ENCODE measurements at regions not wholly inside any gene's neighbourhood (a gene's known extent, or its start where the extent isn't known, plus 50 kb on each side); places are given as distances from the start of the nearest gene placed in this dataset.

DNA sequence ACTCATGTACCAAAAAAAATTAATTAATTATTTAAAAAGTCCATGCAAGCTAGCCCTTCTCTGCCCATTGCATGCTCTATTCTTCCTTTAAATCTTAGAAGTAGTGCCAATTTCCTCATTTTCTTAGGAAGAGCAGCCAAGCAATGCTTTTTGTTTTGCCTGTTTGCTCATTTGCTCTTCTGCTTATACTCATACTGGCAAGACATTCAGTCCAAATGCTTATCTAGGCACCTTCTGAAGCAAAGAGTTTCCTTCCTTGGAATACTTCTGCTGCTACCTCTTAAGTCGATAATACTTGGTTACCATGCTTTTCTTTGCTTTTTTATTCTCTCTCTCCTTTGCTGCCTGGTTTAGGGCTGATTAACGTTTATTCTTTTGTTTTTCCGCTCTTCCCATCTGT is 1318.3 kb downstream of the AACS start:
- Histone ChIP-seq H3K4me3 (ENCODE audit: low read length in 2 of 2) (no peak overlapping the region), H3K27me3 (ENCODE audit: control insufficient read depth in 2 of 2, insufficient read depth in 2 of 2, low read length in 2 of 2) (no peaks in the 10 kb centered on the region), H3K27ac (ENCODE audit: low read depth in 2 of 2, low read length in 2 of 2) (no peak overlapping the region), H3K9me3 (ENCODE audit: control insufficient read depth in 2 of 2, low read length in 2 of 2) (peaks cover 0 to 3% of the 10 kb centered on the region in 2 donors), H3K9ac (ENCODE audit: low read depth in 1 of 2, low read length in 2 of 2) (no peak overlapping the region), H3K4me1 (ENCODE audit: control insufficient read depth in 2 of 2, insufficient read depth in 2 of 2, low read length in 2 of 2) (no peaks in the 10 kb centered on the region), H3K36me3 (ENCODE audit: control insufficient read depth in 2 of 2, insufficient read depth in 2 of 2, low read length in 2 of 2) (no peaks in the 10 kb centered on the region)

DNA sequence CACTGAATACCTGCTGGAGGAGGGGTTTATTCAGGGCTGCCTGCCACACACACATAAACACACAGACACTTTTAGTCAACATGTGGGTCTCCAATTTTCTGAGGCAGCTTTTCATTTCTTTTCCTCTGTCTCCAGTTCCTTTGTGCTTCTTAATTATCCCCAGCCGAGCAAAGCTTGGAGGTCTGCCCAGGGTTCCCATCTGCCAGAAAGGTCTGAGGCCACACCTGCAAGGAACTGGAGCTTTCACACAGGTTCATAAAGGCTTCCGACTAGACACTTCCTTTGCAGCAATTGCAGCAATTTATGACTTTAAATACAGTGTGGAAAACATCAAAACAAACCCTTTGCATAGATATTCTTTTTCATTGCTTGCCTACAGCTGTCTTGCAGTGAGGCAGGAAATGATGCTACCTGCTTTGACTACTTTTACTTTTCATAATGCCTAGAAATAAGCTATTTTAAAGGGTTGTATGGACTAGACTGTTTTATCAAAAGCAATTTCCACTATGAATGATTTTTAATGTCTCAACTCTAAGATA is 1318.9 kb downstream of the AACS start:
- no peak overlapping the region for H3K9ac ChIP-seq (ENCODE audit: low read depth in 1 of 2, low read length in 2 of 2)
- H3K9me3 ChIP-seq (ENCODE audit: control insufficient read depth in 2 of 2, low read length in 2 of 2): peaks cover 0 to 2% of the 10 kb centered on the region in 2 donors
- H3K36me3 ChIP-seq (ENCODE audit: control insufficient read depth in 2 of 2, insufficient read depth in 2 of 2, low read length in 2 of 2): no peaks in the 10 kb centered on the region
- H3K27ac ChIP-seq (ENCODE audit: low read depth in 2 of 2, low read length in 2 of 2): no peak overlapping the region
- H3K27me3 ChIP-seq (ENCODE audit: control insufficient read depth in 2 of 2, insufficient read depth in 2 of 2, low read length in 2 of 2): no peaks in the 10 kb centered on the region
- H3K4me3 ChIP-seq (ENCODE audit: low read length in 2 of 2): no peak overlapping the region
- H3K4me1 ChIP-seq (ENCODE audit: control insufficient read depth in 2 of 2, insufficient read depth in 2 of 2, low read length in 2 of 2): no peaks in the 10 kb centered on the region

DNA sequence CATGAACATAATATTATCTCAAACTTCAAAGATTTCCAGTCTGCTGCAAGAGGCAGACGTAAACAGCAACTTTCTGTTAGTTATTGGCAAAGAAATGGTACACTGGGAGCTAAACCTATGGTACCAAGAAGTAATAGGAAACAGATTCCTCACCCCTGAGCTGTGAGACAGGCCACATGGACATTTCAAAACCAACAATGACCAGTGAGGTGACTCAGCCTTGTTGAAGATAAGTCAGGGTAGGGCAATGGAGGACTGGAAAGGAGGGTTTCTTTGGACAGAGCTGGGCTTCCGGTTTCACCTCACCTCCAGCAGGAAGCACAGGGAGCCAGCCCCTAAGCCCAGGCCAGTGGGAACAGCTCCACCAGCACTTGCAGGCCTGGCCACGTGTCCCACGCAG is 1320.5 kb downstream of the AACS start:
- H3K9me3 ChIP-seq (ENCODE audit: control insufficient read depth in 2 of 2, low read length in 2 of 2): peaks cover 0 to 2% of the 10 kb centered on the region in 2 donors
- H3K4me1 ChIP-seq (ENCODE audit: control insufficient read depth in 2 of 2, insufficient read depth in 2 of 2, low read length in 2 of 2): no peaks in the 10 kb centered on the region
- H3K9ac ChIP-seq (ENCODE audit: low read depth in 1 of 2, low read length in 2 of 2): no peak overlapping the region
- no peaks in the 10 kb centered on the region for H3K27me3 ChIP-seq (ENCODE audit: control insufficient read depth in 2 of 2, insufficient read depth in 2 of 2, low read length in 2 of 2)
- H3K27ac ChIP-seq (ENCODE audit: low read depth in 2 of 2, low read length in 2 of 2): no peak overlapping the region
- no peaks in the 10 kb centered on the region for H3K36me3 ChIP-seq (ENCODE audit: control insufficient read depth in 2 of 2, insufficient read depth in 2 of 2, low read length in 2 of 2)
- H3K4me3 ChIP-seq (ENCODE audit: low read length in 2 of 2): no peak overlapping the region

GRCh38 chr12:126389220-126389841 is 1324.1 kb downstream of the AACS start:
- Histone ChIP-seq H3K4me3 (ENCODE audit: low read length in 2 of 2) (no peak overlapping the region), H3K9ac (ENCODE audit: low read depth in 1 of 2, low read length in 2 of 2) (no peak overlapping the region), H3K4me1 (ENCODE audit: control insufficient read depth in 2 of 2, insufficient read depth in 2 of 2, low read length in 2 of 2) (no peaks in the 10 kb centered on the region), H3K9me3 (ENCODE audit: control insufficient read depth in 2 of 2, low read length in 2 of 2) (peaks cover 0 to 2% of the 10 kb centered on the region in 2 donors), H3K27ac (ENCODE audit: low read depth in 2 of 2, low read length in 2 of 2) (no peak overlapping the region), H3K36me3 (ENCODE audit: control insufficient read depth in 2 of 2, insufficient read depth in 2 of 2, low read length in 2 of 2) (no peaks in the 10 kb centered on the region), H3K27me3 (ENCODE audit: control insufficient read depth in 2 of 2, insufficient read depth in 2 of 2, low read length in 2 of 2) (no peaks in the 10 kb centered on the region)

GRCh38 chr12:126389961-126390360 is 1324.7 kb downstream of the AACS start:
- H3K27me3 ChIP-seq (ENCODE audit: control insufficient read depth in 2 of 2, insufficient read depth in 2 of 2, low read length in 2 of 2): no peaks in the 10 kb centered on the region
- H3K27ac ChIP-seq (ENCODE audit: low read depth in 2 of 2, low read length in 2 of 2): no peak overlapping the region
- H3K9ac ChIP-seq (ENCODE audit: low read depth in 1 of 2, low read length in 2 of 2): no peak overlapping the region
- H3K4me1 ChIP-seq (ENCODE audit: control insufficient read depth in 2 of 2, insufficient read depth in 2 of 2, low read length in 2 of 2): no peaks in the 10 kb centered on the region
- H3K4me3 ChIP-seq (ENCODE audit: low read length in 2 of 2): no peak overlapping the region
- peaks cover 0 to 2% of the 10 kb centered on the region in 2 donors for H3K9me3 ChIP-seq (ENCODE audit: control insufficient read depth in 2 of 2, low read length in 2 of 2)
- H3K36me3 ChIP-seq (ENCODE audit: control insufficient read depth in 2 of 2, insufficient read depth in 2 of 2, low read length in 2 of 2): no peaks in the 10 kb centered on the region

DNA sequence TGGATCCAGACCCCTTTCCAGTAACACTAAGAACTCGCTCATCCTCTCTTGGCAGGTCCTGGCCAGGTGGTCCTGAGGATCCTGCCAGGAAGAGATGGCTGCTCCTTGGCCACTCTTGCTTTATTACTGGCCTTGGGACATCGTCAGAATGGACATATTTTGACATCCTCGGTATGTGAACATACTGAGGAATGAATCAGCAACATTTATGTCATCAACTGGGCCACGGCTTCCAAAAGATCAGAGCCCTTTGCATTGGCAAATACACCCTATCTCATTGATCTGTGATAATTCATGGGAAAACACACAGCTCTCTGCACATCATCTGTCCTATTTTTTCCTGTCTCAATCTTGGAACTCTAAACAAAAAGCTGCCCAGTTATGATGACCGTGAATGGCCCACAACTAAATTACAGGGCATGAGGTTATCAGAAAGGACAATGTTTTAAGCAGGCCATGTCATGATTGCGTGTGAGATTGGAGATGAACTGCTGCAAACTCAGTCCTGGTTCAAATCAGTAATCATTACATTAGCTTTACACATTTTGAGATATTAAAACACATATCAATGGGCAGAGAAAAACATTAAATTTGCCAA is 1325.8 kb downstream of the AACS start:
- H3K9ac ChIP-seq (ENCODE audit: low read depth in 1 of 2, low read length in 2 of 2): no peak overlapping the region
- H3K27ac ChIP-seq (ENCODE audit: low read depth in 2 of 2, low read length in 2 of 2): no peak overlapping the region
- no peaks in the 10 kb centered on the region for H3K36me3 ChIP-seq (ENCODE audit: control insufficient read depth in 2 of 2, insufficient read depth in 2 of 2, low read length in 2 of 2)
- H3K4me3 ChIP-seq (ENCODE audit: low read length in 2 of 2): no peak overlapping the region
- no peaks in the 10 kb centered on the region for H3K27me3 ChIP-seq (ENCODE audit: control insufficient read depth in 2 of 2, insufficient read depth in 2 of 2, low read length in 2 of 2)
- H3K9me3 ChIP-seq (ENCODE audit: control insufficient read depth in 2 of 2, low read length in 2 of 2): no peaks in the 10 kb centered on the region
- no peaks in the 10 kb centered on the region for H3K4me1 ChIP-seq (ENCODE audit: control insufficient read depth in 2 of 2, insufficient read depth in 2 of 2, low read length in 2 of 2)

GRCh38 chr12:126396536-126396935 is 1331.3 kb downstream of the AACS start:
- Histone ChIP-seq H3K27me3 (ENCODE audit: control insufficient read depth in 2 of 2, insufficient read depth in 2 of 2, low read length in 2 of 2) (no peaks in the 10 kb centered on the region), H3K27ac (ENCODE audit: low read depth in 2 of 2, low read length in 2 of 2) (no peak overlapping the region), H3K9ac (ENCODE audit: low read depth in 1 of 2, low read length in 2 of 2) (no peak overlapping the region), H3K36me3 (ENCODE audit: control insufficient read depth in 2 of 2, insufficient read depth in 2 of 2, low read length in 2 of 2) (no peaks in the 10 kb centered on the region), H3K9me3 (ENCODE audit: control insufficient read depth in 2 of 2, low read length in 2 of 2) (no peaks in the 10 kb centered on the region), H3K4me1 (ENCODE audit: control insufficient read depth in 2 of 2, insufficient read depth in 2 of 2, low read length in 2 of 2) (no peaks in the 10 kb centered on the region), H3K4me3 (ENCODE audit: low read length in 2 of 2) (no peak overlapping the region)

DNA sequence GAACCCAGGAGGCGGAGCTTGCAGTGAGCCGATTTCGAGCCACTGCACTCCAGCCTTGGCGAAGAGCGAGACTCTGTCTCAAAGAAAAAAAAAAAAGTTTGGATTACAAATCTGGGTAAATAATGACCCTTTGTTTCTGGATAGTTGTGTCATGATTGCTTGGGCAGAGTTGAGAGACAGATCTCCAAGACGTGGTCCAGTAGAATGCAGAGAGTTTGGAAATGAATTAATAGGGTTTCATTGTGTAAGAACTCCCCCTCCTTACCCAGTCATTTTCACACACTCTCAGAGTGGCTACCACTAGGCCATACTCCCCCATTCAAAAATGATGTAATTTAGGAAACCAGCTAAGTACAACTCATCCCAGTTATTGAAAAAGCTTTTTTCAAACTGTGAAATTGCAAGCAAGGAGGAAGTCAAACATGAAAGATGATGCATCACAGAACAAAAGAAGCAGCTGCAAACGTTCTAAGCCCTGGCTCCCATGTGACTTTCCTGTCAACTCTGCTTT is 1331.9 kb downstream of the AACS start:
- no peaks in the 10 kb centered on the region for H3K36me3 ChIP-seq (ENCODE audit: control insufficient read depth in 2 of 2, insufficient read depth in 2 of 2, low read length in 2 of 2)
- no peaks in the 10 kb centered on the region for H3K9me3 ChIP-seq (ENCODE audit: control insufficient read depth in 2 of 2, low read length in 2 of 2)
- no peak overlapping the region for H3K27ac ChIP-seq (ENCODE audit: low read depth in 2 of 2, low read length in 2 of 2)
- no peak overlapping the region for H3K4me3 ChIP-seq (ENCODE audit: low read length in 2 of 2)
- no peak overlapping the region for H3K9ac ChIP-seq (ENCODE audit: low read depth in 1 of 2, low read length in 2 of 2)
- no peaks in the 10 kb centered on the region for H3K27me3 ChIP-seq (ENCODE audit: control insufficient read depth in 2 of 2, insufficient read depth in 2 of 2, low read length in 2 of 2)
- no peaks in the 10 kb centered on the region for H3K4me1 ChIP-seq (ENCODE audit: control insufficient read depth in 2 of 2, insufficient read depth in 2 of 2, low read length in 2 of 2)

- H3K27me3 ChIP-seq (ENCODE audit: control insufficient read depth in 2 of 2, insufficient read depth in 2 of 2, low read length in 2 of 2): no peaks in the 10 kb centered on the region
- H3K4me3 ChIP-seq (ENCODE audit: low read length in 2 of 2): no peak overlapping the region
- H3K9ac ChIP-seq (ENCODE audit: low read depth in 1 of 2, low read length in 2 of 2): no peak overlapping the region
- no peaks in the 10 kb centered on the region for H3K36me3 ChIP-seq (ENCODE audit: control insufficient read depth in 2 of 2, insufficient read depth in 2 of 2, low read length in 2 of 2)
- no peaks in the 10 kb centered on the region for H3K4me1 ChIP-seq (ENCODE audit: control insufficient read depth in 2 of 2, insufficient read depth in 2 of 2, low read length in 2 of 2)
- no peak overlapping the region for H3K27ac ChIP-seq (ENCODE audit: low read depth in 2 of 2, low read length in 2 of 2)
- no peaks in the 10 kb centered on the region for H3K9me3 ChIP-seq (ENCODE audit: control insufficient read depth in 2 of 2, low read length in 2 of 2)
These were observed 1332.4 kb downstream of the AACS start for GRCh38 chr12:126397660-126398059.

- H3K9ac ChIP-seq (ENCODE audit: low read depth in 1 of 2, low read length in 2 of 2): no peak overlapping the region
- no peaks in the 10 kb centered on the region for H3K27me3 ChIP-seq (ENCODE audit: control insufficient read depth in 2 of 2, insufficient read depth in 2 of 2, low read length in 2 of 2)
- H3K36me3 ChIP-seq (ENCODE audit: control insufficient read depth in 2 of 2, insufficient read depth in 2 of 2, low read length in 2 of 2): no peaks in the 10 kb centered on the region
- no peaks in the 10 kb centered on the region for H3K9me3 ChIP-seq (ENCODE audit: control insufficient read depth in 2 of 2, low read length in 2 of 2)
- no peaks in the 10 kb centered on the region for H3K4me1 ChIP-seq (ENCODE audit: control insufficient read depth in 2 of 2, insufficient read depth in 2 of 2, low read length in 2 of 2)
- H3K4me3 ChIP-seq (ENCODE audit: low read length in 2 of 2): no peak overlapping the region
- H3K27ac ChIP-seq (ENCODE audit: low read depth in 2 of 2, low read length in 2 of 2): no peak overlapping the region
These were observed 1335.6 kb downstream of the AACS start for GRCh38 chr12:126400831-126401230.
